DND-41 (cell line): ENCODE measurements at regions not wholly inside any gene's neighbourhood (a gene's known extent, or its start where the extent isn't known, plus 50 kb on each side); places are given as distances from the start of the nearest gene placed in this dataset.

ENCODE experiments used
- ATAC-seq: fragments of 200-7000 bp; cut with Tn5 transposase; 3 replicates; pipeline ENCODE4 v1.9.1; 2021; ENCODE audit warnings: low read depth; ENCODE audit not compliant: insufficient read depth
- DNase-seq: peaks from one replicate; pipeline ENCODE4 v3.0.0-alpha.2; 2020
- H2AFZ ChIP-seq: 2 replicates; pipeline ENCODE4 v1.6.0; 2012; ENCODE audit warnings: low read depth, low read length
- H3K27ac ChIP-seq: 2 replicates; pipeline ENCODE4 v1.5.1; 2012; ENCODE audit warnings: low read length, inconsistent platforms
- H3K27me3 ChIP-seq: fragments of 200-600 bp; sonication (generic); 2 replicates; pipeline ENCODE4 v1.6.0; 2012; ENCODE audit warnings: low read length, mild to moderate bottlenecking, inconsistent platforms; ENCODE audit not compliant: insufficient read depth, poor library complexity
- H3K36me3 ChIP-seq: 2 replicates; pipeline ENCODE4 v1.5.1; 2012; ENCODE audit warnings: low read length, inconsistent platforms; ENCODE audit not compliant: insufficient read depth
- H3K4me1 ChIP-seq: 2 replicates; pipeline ENCODE4 v1.5.1; 2012; ENCODE audit warnings: mild to moderate bottlenecking, low read length; ENCODE audit not compliant: insufficient read depth
- H3K4me2 ChIP-seq: 2 replicates; pipeline ENCODE4 v1.6.0; 2012; ENCODE audit warnings: mild to moderate bottlenecking, moderate library complexity, low read length, inconsistent platforms; ENCODE audit not compliant: insufficient read depth
- H3K4me3 ChIP-seq, 2 experiments: fragments of 200-600 bp in 1 of 2; shearing (Covaris generic) in 1 of 2; 2 replicates each; pipeline ENCODE4 v1.5.1; 2012 to 2016; ENCODE audit warnings: inconsistent platforms in 2 of 2, low read length in 2 of 2, mild to moderate bottlenecking in 2 of 2, low read depth in 1 of 2, moderate library complexity in 1 of 2
- H3K79me2 ChIP-seq: 2 replicates; pipeline ENCODE4 v1.6.0; 2012; ENCODE audit warnings: low read length, inconsistent platforms; ENCODE audit not compliant: insufficient read depth
- H3K9ac ChIP-seq: 2 replicates; pipeline ENCODE4 v1.6.0; 2012; ENCODE audit warnings: low read depth, mild to moderate bottlenecking, inconsistent platforms, low read length, moderate library complexity
- H3K9me3 ChIP-seq: 2 replicates; pipeline ENCODE4 v1.5.1; 2012; ENCODE audit warnings: low read length, moderate library complexity, mild to moderate bottlenecking, inconsistent platforms; ENCODE audit not compliant: insufficient read depth, severe bottlenecking
- H4K20me1 ChIP-seq: 2 replicates; pipeline ENCODE4 v1.6.0; 2012; ENCODE audit warnings: low read length; ENCODE audit not compliant: insufficient read depth
- CTCF ChIP-seq: IDR thresholded peaks from 2 replicates; pipeline ENCODE4 v1.5.1; 2012; ENCODE audit warnings: borderline replicate concordance, low read length, moderate library complexity, mild to moderate bottlenecking; ENCODE audit not compliant: poor library complexity, severe bottlenecking; ENCODE audit errors: extremely low read depth
- EZH2 ChIP-seq: IDR thresholded peaks from 3 replicates; pipeline ENCODE4 v1.6.1; 2012; ENCODE audit warnings: borderline replicate concordance, low read depth, mild to moderate bottlenecking, moderate library complexity, low read length, inconsistent platforms; ENCODE audit not compliant: severe bottlenecking

GRCh38 chr7:115133248-115133647 lies 211.4 kb downstream of the MDFIC start:
- TF ChIP-seq CTCF (no peak), EZH2 (no peak)
- peaks cover 17% of the 10 kb centered on the region for H3K4me1 ChIP-seq
- no peak overlapping the region for H3K4me3 ChIP-seq
- H3K27ac ChIP-seq, result no peak overlapping the region
- no peak overlapping the region for H2AFZ ChIP-seq
- H3K9me3 ChIP-seq, result no peaks in the 10 kb centered on the region
- DNase-seq (no peak), ATAC-seq (no peak)
- no peak overlapping the region for H3K9ac ChIP-seq
- no peaks in the 10 kb centered on the region for H3K79me2 ChIP-seq
- no peaks in the 10 kb centered on the region for H4K20me1 ChIP-seq
- H3K36me3 ChIP-seq, result no peaks in the 10 kb centered on the region
- no peaks in the 10 kb centered on the region for H3K27me3 ChIP-seq
- H3K4me2 ChIP-seq, result no peak overlapping the region

- Histone ChIP-seq H2AFZ (no peak overlapping the region), H3K27me3 (no peaks in the 10 kb centered on the region), H3K79me2 (no peaks in the 10 kb centered on the region), H3K27ac (no peak overlapping the region), H3K4me1 (peaks cover 17% of the 10 kb centered on the region), H3K9ac (no peak overlapping the region), H3K36me3 (no peaks in the 10 kb centered on the region), H3K4me2 (no peak overlapping the region), H3K9me3 (no peaks in the 10 kb centered on the region), H3K4me3 (no peak overlapping the region), H4K20me1 (no peaks in the 10 kb centered on the region)
- no peak for DNase-seq
- TF ChIP-seq EZH2, result no peak
- TF ChIP-seq CTCF, result no peak
- ATAC-seq, result no peak
Observed at GRCh38 chr7:115132096-115132495, 210.2 kb downstream of the MDFIC start.

GRCh38 chr7:115128154-115128553 lies 206.3 kb downstream of the MDFIC start:
- ATAC-seq (no peak), DNase-seq (no peak)
- Histone ChIP-seq H3K27ac (no peak overlapping the region), H2AFZ (no peak overlapping the region), H3K36me3 (no peaks in the 10 kb centered on the region), H3K9me3 (no peaks in the 10 kb centered on the region), H3K9ac (no peak overlapping the region), H4K20me1 (no peaks in the 10 kb centered on the region), H3K27me3 (no peaks in the 10 kb centered on the region), H3K4me2 (no peak overlapping the region), H3K4me1 (no peaks in the 10 kb centered on the region), H3K79me2 (no peaks in the 10 kb centered on the region), H3K4me3 (no peak overlapping the region)
- TF ChIP-seq EZH2 (no peak), CTCF (no peak)
